HCT116 (cell line): ENCODE measurements at regions not wholly inside any gene's neighbourhood (a gene's known extent, or its start where the extent isn't known, plus 50 kb on each side); places are given as distances from the start of the nearest gene placed in this dataset.

Experiments
- ATAC-seq: fragments of 200-7000 bp; cut with Tn5 transposase; 2 replicates; pipeline ENCODE4 v1.9.1; 2020; ENCODE audit warnings: mild to moderate bottlenecking, moderate library complexity
- BruUV-seq: library from RNA; stranded (reverse); fragments of 400-500 nt; replicated peaks from 2 replicates; lab custom pipeline; 2021; lab: Mats Ljungman, UMichigan
- CTCF ChIA-PET: fragments of 300-600 bp; sonication (Branson Sonifier 250); formaldehyde crosslinking; loops from one replicate; lab custom pipeline; 2021; ENCODE audit warnings: antibody characterized with exemption; lab: Charles Lee
- POLR2A ChIA-PET: fragments of 300-600, 350-600 bp; sonication (Branson Sonifier 250); formaldehyde crosslinking; loops from one replicate; lab custom pipeline; 2021; ENCODE audit warnings: antibody characterized with exemption; lab: Charles Lee
- RAD21 ChIA-PET, 2 experiments: fragments of 300-600 bp; sonication (Branson Sonifier 250); formaldehyde crosslinking; loops; one replicate each; lab custom pipeline; 2023; ENCODE audit warnings: low total read pairs in 2 of 2; ENCODE audit not compliant: uncharacterized antibody in 2 of 2, unreplicated experiment in 2 of 2, low non-redundant PET in 1 of 2; lab: Charles Lee
- DNase-seq: peaks from one replicate; pipeline ENCODE4 v3.0.0-alpha.2; 2010; ENCODE audit warnings: low read depth, low spot score
- H2AFZ ChIP-seq: fragments of 200-600 bp; shearing (Covaris generic), sonication (generic); 2 replicates; pipeline ENCODE4 v1.6.1; 2017; ENCODE audit warnings: low read depth, mixed run types, mixed read lengths, antibody characterized with exemption, low read length; ENCODE audit not compliant: poor library complexity, severe bottlenecking
- H3K27ac ChIP-seq: 2 replicates; pipeline ENCODE4 v1.5.1; 2012; ENCODE audit warnings: low read depth, low read length
- H3K27me3 ChIP-seq: fragments of 200-600 bp; sonication (generic); 2 replicates; pipeline ENCODE4 v1.6.1; 2016; ENCODE audit warnings: mixed run types, low read length, mixed read lengths; ENCODE audit not compliant: insufficient read depth
- H3K36me3 ChIP-seq, 2 experiments: fragments of 200-500 bp in 1 of 2; fragments of 200-600 bp in 1 of 2; sonication (Bioruptor generic) in 1 of 2; sonication (generic) in 1 of 2; 2 replicates each; pipeline versions ENCODE4 v1.5.1 to v1.6.1; 2014 to 2016; ENCODE audit warnings: low read length in 2 of 2, inconsistent platforms in 1 of 2, mixed read lengths in 1 of 2, mixed run types in 1 of 2; ENCODE audit not compliant: insufficient read depth in 2 of 2, control insufficient read depth in 1 of 2
- H3K4me1 ChIP-seq, 2 experiments: fragments of 200-600 bp in 1 of 2; sonication (generic) in 1 of 2; 2 replicates each; pipeline versions ENCODE4 v1.5.1 to v1.6.1; 2012 to 2017; ENCODE audit warnings: low read length in 2 of 2, inconsistent platforms in 1 of 2, mild to moderate bottlenecking in 1 of 2, mixed read lengths in 1 of 2, mixed run types in 1 of 2, moderate library complexity in 1 of 2; ENCODE audit not compliant: insufficient read depth in 2 of 2, control insufficient read depth in 1 of 2
- H3K4me2 ChIP-seq: fragments of 200-600 bp; sonication (generic); 2 replicates; pipeline ENCODE4 v1.6.1; 2017; ENCODE audit warnings: mixed run types, low read length, mixed read lengths
- H3K4me3 ChIP-seq, 2 experiments: fragments of 200-600 bp in 1 of 2; sonication (generic) in 1 of 2; replicated peaks in 1 of 2; 2 replicates each; pipeline ENCODE4 v1.5.1; 2011 to 2016; ENCODE audit warnings: low read length in 2 of 2, control low read depth in 1 of 2, low read depth in 1 of 2, mild to moderate bottlenecking in 1 of 2, mixed read lengths in 1 of 2, mixed run types in 1 of 2
- H3K79me2 ChIP-seq: fragments of 200-600 bp; sonication (generic); 2 replicates; pipeline ENCODE4 v1.6.1; 2017; ENCODE audit warnings: mild to moderate bottlenecking, mixed run types, low read length, moderate library complexity, mixed read lengths; ENCODE audit not compliant: insufficient read depth
- H3K9ac ChIP-seq: fragments of 200-600 bp; sonication (generic); 2 replicates; pipeline ENCODE4 v1.6.1; 2016; ENCODE audit warnings: low read length, mixed read lengths
- H3K9me2 ChIP-seq: fragments of 200-600 bp; sonication (generic), shearing (Covaris generic); 2 replicates; pipeline ENCODE4 v1.6.1; 2017; ENCODE audit warnings: mixed run types, mild to moderate bottlenecking, moderate library complexity; ENCODE audit not compliant: insufficient read depth
- H3K9me3 ChIP-seq, 2 experiments: fragments of 200-500 bp in 1 of 2; fragments of 200-600 bp in 1 of 2; sonication (Bioruptor generic) in 1 of 2; sonication (generic) in 1 of 2; 2 replicates each; pipeline ENCODE4 v1.6.1; 2014 to 2017; ENCODE audit warnings: low read length in 2 of 2, mixed read lengths in 2 of 2, inconsistent platforms in 1 of 2, low read depth in 1 of 2, mild to moderate bottlenecking in 1 of 2, mixed run types in 1 of 2, moderate library complexity in 1 of 2; ENCODE audit not compliant: control insufficient read depth in 1 of 2, insufficient read depth in 1 of 2
- H4K20me1 ChIP-seq: fragments of 200-600 bp; sonication (generic), shearing (Covaris generic); 2 replicates; pipeline ENCODE4 v1.6.1; 2017; ENCODE audit warnings: mixed run types, mild to moderate bottlenecking, moderate library complexity; ENCODE audit not compliant: insufficient read depth
- CBX3 ChIP-seq: IDR thresholded peaks from 2 replicates; pipeline ENCODE4 v1.6.1; 2012; ENCODE audit warnings: low read depth
- CEBPB ChIP-seq: IDR thresholded peaks from 2 replicates; pipeline ENCODE4 v1.6.1; 2012; ENCODE audit warnings: low read depth
- EGR1 ChIP-seq: IDR thresholded peaks from 2 replicates; pipeline ENCODE4 v1.6.1; 2012; ENCODE audit warnings: low read depth
- EZH2 ChIP-seq: fragments of 200-600 bp; sonication (generic); IDR thresholded peaks from 2 replicates; pipeline ENCODE4 v1.6.1; 2017; ENCODE audit warnings: antibody characterized with exemption, mixed run types
- FOSL1 ChIP-seq: IDR thresholded peaks from 2 replicates; pipeline ENCODE4 v1.6.1; 2012; ENCODE audit warnings: low read depth
- SP1 ChIP-seq: IDR thresholded peaks from 2 replicates; pipeline ENCODE4 v1.6.1; 2012; ENCODE audit warnings: low read depth
- ZNF274 ChIP-seq: fragments of 200-500 bp; sonication (Bioruptor generic); IDR thresholded peaks from 2 replicates; pipeline ENCODE4 v1.6.1; 2014; ENCODE audit warnings: mild to moderate bottlenecking, low read depth, low read length, inconsistent platforms
- intact Hi-C: fragments of 100-400 bp; cut with micrococcal nuclease; formaldehyde crosslinking; loops from 2 replicates; pipeline ENCODE4 v1.10.0; 2022
- TF ChIP-seq, protein P1 (sequence below), 3 experiments: fragments of 200-600 bp in 1 of 3; sonication (generic) in 1 of 3; IDR thresholded peaks in 2 of 3; conservative IDR thresholded peaks in 1 of 3; 2 replicates each; pipeline ENCODE4 v1.5.1; 2012 to 2017; ENCODE audit warnings: low read depth in 2 of 3, low read length in 2 of 3, antibody characterized with exemption in 1 of 3, borderline replicate concordance in 1 of 3, control low read depth in 1 of 3, mild to moderate bottlenecking in 1 of 3, mixed read lengths in 1 of 3, mixed run types in 1 of 3, moderate library complexity in 1 of 3; ENCODE audit not compliant: insufficient read depth in 1 of 3
- TF ChIP-seq, protein P2 (sequence below): IDR thresholded peaks from 2 replicates; pipeline ENCODE4 v1.6.1; 2011; ENCODE audit warnings: mild to moderate bottlenecking, low read length, moderate library complexity; ENCODE audit not compliant: insufficient replicate concordance; ENCODE audit errors: extremely low read depth

DNA sequence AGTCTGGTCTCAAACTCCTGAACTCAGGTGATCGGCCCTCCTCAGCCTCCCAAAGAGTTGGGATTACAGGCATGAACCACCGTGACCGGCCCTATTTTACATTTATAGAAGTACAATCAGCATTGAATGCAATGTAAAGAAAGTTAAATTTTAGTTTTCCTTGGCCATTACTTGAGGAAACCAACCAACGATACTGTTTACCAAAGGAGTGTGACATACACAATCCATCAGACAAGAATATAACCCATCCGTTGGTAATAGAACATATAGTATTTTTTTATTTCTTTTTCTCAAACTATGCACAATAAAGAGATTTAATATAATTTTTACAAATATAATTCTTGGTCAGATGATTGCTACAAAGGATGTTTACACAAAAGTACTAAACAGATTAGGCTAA lies 63.1 kb upstream of the MOCS2 start:
- H3K4me3 ChIP-seq: no peak overlapping the region
- H2AFZ ChIP-seq: no peak overlapping the region
- H3K9ac ChIP-seq: no peak overlapping the region
- POLR2A ChIA-PET: no interaction called here
- no TSS peak for BruUV-seq
- no peaks in the 10 kb centered on the region for H3K9me2 ChIP-seq
- DNase-seq: no peak
- RAD21 ChIA-PET: no interaction called here
- H3K36me3 ChIP-seq: no peaks in the 10 kb centered on the region
- intact Hi-C loops: loop anchor here (5.0 kb wide), 1 partner anchor 1060 kb away; no protein-coding TSS in a partner anchor
- no peak for TF ChIP-seq EGR1
- no peak for TF ChIP-seq CBX3
- TF ChIP-seq, protein P1, sequence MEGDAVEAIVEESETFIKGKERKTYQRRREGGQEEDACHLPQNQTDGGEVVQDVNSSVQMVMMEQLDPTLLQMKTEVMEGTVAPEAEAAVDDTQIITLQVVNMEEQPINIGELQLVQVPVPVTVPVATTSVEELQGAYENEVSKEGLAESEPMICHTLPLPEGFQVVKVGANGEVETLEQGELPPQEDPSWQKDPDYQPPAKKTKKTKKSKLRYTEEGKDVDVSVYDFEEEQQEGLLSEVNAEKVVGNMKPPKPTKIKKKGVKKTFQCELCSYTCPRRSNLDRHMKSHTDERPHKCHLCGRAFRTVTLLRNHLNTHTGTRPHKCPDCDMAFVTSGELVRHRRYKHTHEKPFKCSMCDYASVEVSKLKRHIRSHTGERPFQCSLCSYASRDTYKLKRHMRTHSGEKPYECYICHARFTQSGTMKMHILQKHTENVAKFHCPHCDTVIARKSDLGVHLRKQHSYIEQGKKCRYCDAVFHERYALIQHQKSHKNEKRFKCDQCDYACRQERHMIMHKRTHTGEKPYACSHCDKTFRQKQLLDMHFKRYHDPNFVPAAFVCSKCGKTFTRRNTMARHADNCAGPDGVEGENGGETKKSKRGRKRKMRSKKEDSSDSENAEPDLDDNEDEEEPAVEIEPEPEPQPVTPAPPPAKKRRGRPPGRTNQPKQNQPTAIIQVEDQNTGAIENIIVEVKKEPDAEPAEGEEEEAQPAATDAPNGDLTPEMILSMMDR (IDR thresholded peaks at IDR 0.05 in 2 of 3, conservative IDR thresholded peaks at IDR 0.05 in 1 of 3; ENCODE audit: borderline replicate concordance in 1 of 3, insufficient read depth in 1 of 3, low read depth in 2 of 3, low read length in 2 of 3): no peak
- TF ChIP-seq CEBPB: no peak
- no peak for TF ChIP-seq SP1
- H3K79me2 ChIP-seq: no peaks in the 10 kb centered on the region
- no peak overlapping the region for H3K27ac ChIP-seq
- no peaks in the 10 kb centered on the region for H3K4me1 ChIP-seq
- no peaks in the 10 kb centered on the region for H4K20me1 ChIP-seq
- ATAC-seq: no peak
- H3K27me3 ChIP-seq: no peaks in the 10 kb centered on the region
- no peak overlapping the region for H3K4me2 ChIP-seq
- H3K9me3 ChIP-seq: no peaks in the 10 kb centered on the region
- CTCF ChIA-PET: no interaction called here

DNA sequence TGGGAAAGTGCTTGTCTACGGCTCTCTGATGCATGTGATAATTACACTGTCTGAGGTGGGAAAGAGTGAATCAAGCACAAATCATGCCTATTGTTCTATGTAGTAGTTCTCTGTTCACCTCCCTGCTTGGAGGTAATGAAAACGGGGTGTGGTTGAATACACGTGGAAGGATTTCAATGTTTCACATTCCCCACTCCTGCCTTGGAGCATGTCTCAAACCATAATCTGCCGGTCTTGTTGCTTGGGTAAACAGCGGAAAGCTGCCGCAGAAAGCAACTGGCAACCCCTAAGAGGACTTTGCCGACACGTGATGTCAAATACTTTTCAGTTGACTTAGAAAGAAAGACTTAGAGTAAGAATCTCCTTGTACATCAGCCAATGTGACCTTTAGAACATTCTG lies 63.5 kb upstream of the MOCS2 start:
- CTCF ChIA-PET: no interaction called here
- no peak for DNase-seq
- Histone ChIP-seq H3K9me2 (no peaks in the 10 kb centered on the region), H3K27me3 (no peaks in the 10 kb centered on the region), H2AFZ (no peak overlapping the region), H3K4me1 (no peaks in the 10 kb centered on the region), H3K9ac (no peak overlapping the region), H3K9me3 (no peaks in the 10 kb centered on the region), H4K20me1 (no peaks in the 10 kb centered on the region), H3K36me3 (no peaks in the 10 kb centered on the region), H3K4me2 (no peak overlapping the region), H3K79me2 (no peaks in the 10 kb centered on the region), H3K4me3 (no peak overlapping the region), H3K27ac (no peak overlapping the region)
- BruUV-seq: no TSS peak
- intact Hi-C loops: loop anchor here (5.0 kb wide), 1 partner anchor 1059 kb away; no protein-coding TSS in a partner anchor
- TF ChIP-seq FOSL1 (no peak), SP1 (no peak), ZNF274 (no peak), EZH2 (no peak)
- TF ChIP-seq, protein P2, sequence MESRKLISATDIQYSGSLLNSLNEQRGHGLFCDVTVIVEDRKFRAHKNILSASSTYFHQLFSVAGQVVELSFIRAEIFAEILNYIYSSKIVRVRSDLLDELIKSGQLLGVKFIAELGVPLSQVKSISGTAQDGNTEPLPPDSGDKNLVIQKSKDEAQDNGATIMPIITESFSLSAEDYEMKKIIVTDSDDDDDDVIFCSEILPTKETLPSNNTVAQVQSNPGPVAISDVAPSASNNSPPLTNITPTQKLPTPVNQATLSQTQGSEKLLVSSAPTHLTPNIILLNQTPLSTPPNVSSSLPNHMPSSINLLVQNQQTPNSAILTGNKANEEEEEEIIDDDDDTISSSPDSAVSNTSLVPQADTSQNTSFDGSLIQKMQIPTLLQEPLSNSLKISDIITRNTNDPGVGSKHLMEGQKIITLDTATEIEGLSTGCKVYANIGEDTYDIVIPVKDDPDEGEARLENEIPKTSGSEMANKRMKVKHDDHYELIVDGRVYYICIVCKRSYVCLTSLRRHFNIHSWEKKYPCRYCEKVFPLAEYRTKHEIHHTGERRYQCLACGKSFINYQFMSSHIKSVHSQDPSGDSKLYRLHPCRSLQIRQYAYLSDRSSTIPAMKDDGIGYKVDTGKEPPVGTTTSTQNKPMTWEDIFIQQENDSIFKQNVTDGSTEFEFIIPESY: no peak
- POLR2A ChIA-PET: no interaction called here
- no peak for ATAC-seq
- RAD21 ChIA-PET: no interaction called here
